GDM1 (cell line): ENCODE measurements at regions not wholly inside any gene's neighbourhood (a gene's known extent, or its start where the extent isn't known, plus 50 kb on each side); places are given as distances from the start of the nearest gene placed in this dataset.

Source experiments
- DNase-seq: peaks from one replicate; lab custom pipeline; 2025; lab: John Stamatoyannopoulos, UW

GRCh38 chr22:49051491-49052022, 776.1 kb downstream of the BRD1 start:
- DNase-seq: no peak

GRCh38 chr22:49049691-49050090, 778.0 kb downstream of the BRD1 start:
- DNase-seq: no peak

GRCh38 chr22:49048591-49048990, 779.1 kb downstream of the BRD1 start:
- DNase-seq: no peak

- DNase-seq: no peak
Measured at GRCh38 chr22:49047447-49047846, 780.2 kb downstream of the BRD1 start.

GRCh38 chr22:49046546-49047361, 780.9 kb downstream of the BRD1 start:
- no peak for DNase-seq

- no peak for DNase-seq
Measured at GRCh38 chr22:49046000-49046545, 781.6 kb downstream of the BRD1 start.

GRCh38 chr22:49045276-49045675, 782.4 kb downstream of the BRD1 start:
- no peak for DNase-seq

- no peak for DNase-seq
Measured at GRCh38 chr22:49044776-49045175, 782.9 kb downstream of the BRD1 start.

GRCh38 chr22:49044091-49044490, 783.6 kb downstream of the BRD1 start:
- no peak for DNase-seq

- DNase-seq: no peak
Measured at GRCh38 chr22:49042877-49043859, 784.5 kb downstream of the BRD1 start.

- no peak for DNase-seq
Measured at GRCh38 chr22:49042066-49042465, 785.6 kb downstream of the BRD1 start.

GRCh38 chr22:49040754-49041467, 786.8 kb downstream of the BRD1 start:
- DNase-seq: no peak

GRCh38 chr22:49040111-49040510, 787.6 kb downstream of the BRD1 start:
- no peak for DNase-seq

GRCh38 chr22:49039625-49040024, 788.0 kb downstream of the BRD1 start:
- no peak for DNase-seq

- no peak for DNase-seq
Measured at GRCh38 chr22:49037701-49038245, 789.9 kb downstream of the BRD1 start.

- no peak for DNase-seq
Measured at GRCh38 chr22:49036513-49036912, 791.2 kb downstream of the BRD1 start.

- no peak for DNase-seq
Measured at GRCh38 chr22:49035818-49036457, 791.7 kb downstream of the BRD1 start.

- no peak for DNase-seq
Measured at GRCh38 chr22:49034836-49035817, 792.5 kb downstream of the BRD1 start.

- no peak for DNase-seq
Measured at GRCh38 chr22:49033616-49034015, 794.1 kb downstream of the BRD1 start.

- DNase-seq: no peak
Measured at GRCh38 chr22:49032821-49033220, 794.9 kb downstream of the BRD1 start.
